ENCODE measurements at regions not wholly inside any gene's neighbourhood (a gene's known extent, or its start where the extent isn't known, plus 50 kb on each side); places are given as distances from the start of the nearest gene placed in this dataset.

DNA sequence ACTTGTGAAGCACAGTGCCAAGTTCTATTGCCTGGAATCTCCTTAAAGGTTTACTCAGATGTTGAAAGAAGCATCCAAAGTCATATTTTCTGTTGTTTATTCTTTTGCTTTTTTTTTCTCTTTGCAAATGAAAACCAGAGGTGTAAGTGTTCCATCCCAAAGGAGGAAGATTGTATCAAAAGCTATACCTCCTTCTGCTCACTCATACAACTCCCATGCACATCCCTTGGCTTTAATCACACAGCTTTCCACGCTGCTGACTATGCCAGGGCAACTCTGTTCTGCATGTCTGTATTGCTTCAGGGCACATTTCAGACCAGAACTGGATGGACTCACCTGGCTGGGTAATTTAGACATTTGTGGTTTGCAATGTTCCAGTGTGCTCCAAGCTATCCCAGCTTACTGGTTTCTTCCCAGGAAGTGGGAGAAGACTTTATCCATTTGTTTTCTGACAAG lies 399.6 kb upstream of the TBL1XR1 start:
- Histone ChIP-seq H3K27ac (no peak overlapping the region), H3K4me1 (ENCODE audit: low read depth) (peaks cover 13% of the 10 kb centered on the region), H3K4me3 (no peak overlapping the region), H3K9me3 (ENCODE audit: low read depth) (no peaks in the 10 kb centered on the region), H3K36me3 (no peaks in the 10 kb centered on the region), H3K27me3 (no peaks in the 10 kb centered on the region)
- DNase-seq (ENCODE audit: low read depth in 1 of 2, low spot score in 1 of 2), result peak in 1 of 2 donors; percentile 48
- no peak for TF ChIP-seq CTCF (IDR thresholded peaks at IDR 0.05; ENCODE audit: low read depth, low read length)

DNA sequence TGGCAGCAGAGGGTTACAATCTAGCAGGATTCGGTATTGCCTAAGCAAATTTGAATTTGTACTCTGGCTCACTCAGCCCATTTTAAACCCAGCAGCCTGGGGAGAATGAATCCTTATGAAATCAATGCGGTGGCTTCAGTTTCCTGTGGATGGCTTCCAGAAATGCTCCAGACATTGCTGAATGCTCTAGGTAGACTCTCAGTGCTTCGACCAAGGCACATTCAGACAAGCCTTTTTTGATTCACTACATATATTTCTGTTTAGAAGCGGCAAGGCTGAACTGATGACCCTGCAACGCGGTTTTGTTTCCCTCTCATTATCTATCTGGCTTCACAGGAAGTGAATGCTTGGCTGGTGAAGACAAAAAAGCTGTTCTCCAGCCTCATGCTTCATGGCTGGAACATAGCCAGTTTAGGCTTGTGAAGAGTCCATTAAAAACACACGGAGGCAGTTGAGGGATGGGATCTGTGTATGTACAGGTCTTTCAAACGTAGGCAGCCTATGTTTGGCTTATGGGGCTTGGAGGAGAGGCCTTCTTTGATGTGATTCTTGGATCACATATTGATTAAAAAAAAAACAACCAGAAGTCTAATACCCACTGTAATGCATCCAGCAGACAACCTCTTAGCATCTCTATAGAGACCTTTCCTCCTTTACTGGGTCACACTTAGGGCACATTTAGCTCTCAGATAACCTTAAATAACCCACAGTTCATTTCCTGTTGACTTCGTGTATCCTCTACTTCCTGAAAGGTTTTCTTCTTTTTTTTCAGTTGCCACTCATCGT lies 400.2 kb upstream of the TBL1XR1 start:
- H3K4me3 ChIP-seq, result no peak overlapping the region
- DNase-seq (ENCODE audit: low read depth in 1 of 2, low spot score in 1 of 2), result peak; percentile 17 to 97
- TF ChIP-seq CTCF (IDR thresholded peaks at IDR 0.05; ENCODE audit: low read depth, low read length), result no peak

DNA sequence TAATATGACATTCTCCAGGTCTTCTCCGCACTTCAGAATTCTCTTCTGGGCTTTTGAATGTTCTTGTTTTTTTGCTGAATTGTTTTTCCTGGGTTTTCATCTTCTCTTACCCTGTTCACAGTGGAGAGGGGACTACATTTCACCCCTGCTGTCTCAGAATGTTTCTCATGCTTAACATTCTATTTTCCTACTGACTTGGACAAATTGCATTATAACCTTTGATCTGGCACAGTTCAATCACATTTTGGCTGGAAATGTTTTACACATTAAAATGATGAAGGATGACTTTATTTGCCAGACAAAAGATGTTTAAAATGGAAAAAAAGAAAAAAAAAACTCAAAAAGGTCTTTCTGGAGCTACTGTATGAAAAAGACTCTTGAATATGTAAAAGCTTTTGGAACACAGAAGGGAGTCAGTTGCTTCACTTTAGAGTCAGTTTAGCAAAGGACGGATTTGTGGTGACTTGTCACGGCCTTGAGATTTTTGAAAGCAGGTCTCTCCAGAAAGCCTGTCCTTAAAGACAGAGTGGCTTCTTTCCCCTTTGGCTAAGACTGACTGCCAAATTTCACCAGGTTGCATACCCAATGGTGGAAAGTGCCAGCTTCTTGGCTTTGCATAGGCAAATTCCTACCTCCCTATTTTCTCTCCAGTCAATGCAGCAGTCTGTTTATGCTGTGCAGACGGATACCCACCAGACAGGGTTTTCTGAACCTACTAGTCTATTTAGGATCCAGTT lies 401.0 kb upstream of the TBL1XR1 start:
- Histone ChIP-seq H3K9me3 (ENCODE audit: low read depth) (no peaks in the 10 kb centered on the region), H3K27ac (no peak overlapping the region)

More for the DNA sequence above, 400.2 kb upstream of the TBL1XR1 start:
- Histone ChIP-seq H3K27me3 (no peaks in the 10 kb centered on the region), H3K9me3 (ENCODE audit: low read depth) (no peaks in the 10 kb centered on the region), H3K4me1 (ENCODE audit: low read depth) (peaks cover 13% of the 10 kb centered on the region), H3K27ac (no peak overlapping the region), H3K36me3 (no peaks in the 10 kb centered on the region)

GRCh38 chr3:177599326-177599725 lies 402.0 kb upstream of the TBL1XR1 start:
- Histone ChIP-seq H3K4me1 (ENCODE audit: low read depth) (peaks cover 13% of the 10 kb centered on the region), H3K4me3 (no peak overlapping the region), H3K9me3 (ENCODE audit: low read depth) (no peaks in the 10 kb centered on the region), H3K27ac (no peak overlapping the region), H3K36me3 (no peaks in the 10 kb centered on the region), H3K27me3 (no peaks in the 10 kb centered on the region)
- no peak for TF ChIP-seq CTCF (IDR thresholded peaks at IDR 0.05; ENCODE audit: low read depth, low read length)
- no peak for DNase-seq (ENCODE audit: low read depth in 1 of 2, low spot score in 1 of 2)

More for the DNA sequence above, 401.0 kb upstream of the TBL1XR1 start:
- Histone ChIP-seq H3K36me3 (no peaks in the 10 kb centered on the region), H3K4me1 (ENCODE audit: low read depth) (peaks cover 13% of the 10 kb centered on the region), H3K27me3 (no peaks in the 10 kb centered on the region), H3K4me3 (no peak overlapping the region)
- TF ChIP-seq CTCF (IDR thresholded peaks at IDR 0.05; ENCODE audit: low read depth, low read length), result no peak
- peak in 1 of 2 donors; percentile 43 for DNase-seq (ENCODE audit: low read depth in 1 of 2, low spot score in 1 of 2)

- Histone ChIP-seq H3K9me3 (ENCODE audit: low read depth) (no peaks in the 10 kb centered on the region), H3K36me3 (no peaks in the 10 kb centered on the region), H3K4me3 (no peak overlapping the region), H3K4me1 (ENCODE audit: low read depth) (peaks cover 13% of the 10 kb centered on the region), H3K27me3 (no peaks in the 10 kb centered on the region), H3K27ac (no peak overlapping the region)
- DNase-seq (ENCODE audit: low read depth in 1 of 2, low spot score in 1 of 2), result no peak
- no peak for TF ChIP-seq CTCF (IDR thresholded peaks at IDR 0.05; ENCODE audit: low read depth, low read length)
These were observed 402.6 kb upstream of the TBL1XR1 start for GRCh38 chr3:177599837-177600236.
